PC-9 (cell line): ENCODE measurements at regions not wholly inside any gene's neighbourhood (a gene's known extent, or its start where the extent isn't known, plus 50 kb on each side); places are given as distances from the start of the nearest gene placed in this dataset.

ENCODE experiments used
- BruUV-seq: library from RNA; stranded (reverse); fragments of 400-500 nt; replicated peaks from 2 replicates; lab custom pipeline; 2021; lab: Mats Ljungman, UMichigan
- CTCF ChIA-PET: fragments of 300-600 bp; sonication (Branson Sonifier 250); formaldehyde crosslinking; loops from one replicate; lab custom pipeline; 2022; ENCODE audit warnings: antibody characterized with exemption; lab: Charles Lee
- POLR2A ChIA-PET: fragments of 300-600 bp; sonication (Branson Sonifier 250); formaldehyde crosslinking; loops from one replicate; lab custom pipeline; 2022; ENCODE audit warnings: antibody characterized with exemption; ENCODE audit not compliant: unreplicated experiment; lab: Charles Lee
- DNase-seq, 2 experiments: peaks; one replicate each; pipeline versions ENCODE4 v3.0.0 to v3.0.0-alpha.2; 2015 to 2022; ENCODE audit warnings: mixed read lengths in 1 of 2
- H2AFZ ChIP-seq: fragments of 200-600 bp; sonication (generic); 2 replicates; pipeline ENCODE4 v1.8.1; 2017; ENCODE audit warnings: antibody characterized with exemption
- H3F3A ChIP-seq: fragments of 200-600 bp; sonication (generic); 2 replicates; pipeline ENCODE4 v1.8.1; 2017; ENCODE audit warnings: antibody characterized with exemption, mild to moderate bottlenecking, low read depth; ENCODE audit not compliant: insufficient read depth
- H3K27ac ChIP-seq: fragments of 200-600 bp; sonication (generic); 2 replicates; pipeline ENCODE4 v1.6.1; 2016; ENCODE audit warnings: mixed run types
- H3K27me3 ChIP-seq: fragments of 200-600 bp; sonication (generic); 2 replicates; pipeline ENCODE4 v1.6.1; 2016; ENCODE audit warnings: low read depth, mixed run types; ENCODE audit not compliant: insufficient read depth
- H3K36me3 ChIP-seq: fragments of 200-600 bp; sonication (generic); 2 replicates; pipeline ENCODE4 v1.6.1; 2016; ENCODE audit warnings: low read depth, mixed run types
- H3K4me1 ChIP-seq: fragments of 200-600 bp; sonication (generic); replicated peaks from 2 replicates; pipeline ENCODE4 v1.6.1; 2016; ENCODE audit warnings: mixed run types; ENCODE audit not compliant: insufficient read depth
- H3K4me2 ChIP-seq: fragments of 200-600 bp; sonication (generic); 2 replicates; pipeline ENCODE4 v1.6.1; 2017; ENCODE audit warnings: mixed run types
- H3K4me3 ChIP-seq: fragments of 200-600 bp; sonication (generic); 2 replicates; pipeline ENCODE4 v1.6.1; 2016; ENCODE audit warnings: mixed run types
- H3K79me2 ChIP-seq: fragments of 200-600 bp; sonication (generic); 2 replicates; pipeline ENCODE4 v1.6.1; 2017; ENCODE audit warnings: low read depth, mixed run types
- H3K9me2 ChIP-seq: fragments of 200-600 bp; sonication (generic); 2 replicates; pipeline ENCODE4 v1.8.1; 2017; ENCODE audit warnings: mild to moderate bottlenecking; ENCODE audit not compliant: insufficient read depth
- H3K9me3 ChIP-seq: fragments of 200-600 bp; sonication (generic); 2 replicates; pipeline ENCODE4 v1.8.1; 2016; ENCODE audit warnings: low read depth; ENCODE audit not compliant: insufficient read depth
- H4K20me1 ChIP-seq: fragments of 200-600 bp; sonication (generic); 2 replicates; pipeline ENCODE4 v1.8.1; 2017; ENCODE audit not compliant: insufficient read depth
- CTCF ChIP-seq: fragments of 200-600 bp; sonication (generic); conservative IDR thresholded peaks from 2 replicates; pipeline ENCODE4 v1.6.1; 2017; ENCODE audit warnings: mixed run types, antibody characterized with exemption, mild to moderate bottlenecking, moderate library complexity
- EZH2 ChIP-seq: fragments of 200-600 bp; sonication (generic); IDR thresholded peaks from 2 replicates; pipeline ENCODE4 v1.8.0; 2017; ENCODE audit warnings: antibody characterized with exemption, low read depth
- intact Hi-C: fragments of 100-400 bp; cut with micrococcal nuclease; formaldehyde crosslinking; loops from one replicate; pipeline ENCODE4 v1.10.0; 2022; ENCODE audit not compliant: unreplicated experiment

GRCh38 chr3:103810167-103810566 is 1375.4 kb downstream of the ZPLD1 start:
- no peaks in the 10 kb centered on the region for H4K20me1 ChIP-seq
- no peaks in the 10 kb centered on the region for H3K27me3 ChIP-seq
- TF ChIP-seq CTCF (no peak), EZH2 (no peak)
- H3K9me3 ChIP-seq = no peaks in the 10 kb centered on the region; the same call in 1 of the 2 replicates
- intact Hi-C loops = no loop called here
- BruUV-seq = no TSS peak
- ChIA-PET CTCF (no interaction called here), POLR2A (no interaction called here)
- no peak for DNase-seq
- no peak overlapping the region for H3K4me2 ChIP-seq
- no peaks in the 10 kb centered on the region for H3K9me2 ChIP-seq
- H3F3A ChIP-seq = no peaks in the 10 kb centered on the region
- H3K79me2 ChIP-seq = no peaks in the 10 kb centered on the region
- H3K4me1 ChIP-seq = no peaks in the 10 kb centered on the region
- no peak overlapping the region for H2AFZ ChIP-seq
- no peak overlapping the region for H3K4me3 ChIP-seq
- no peak overlapping the region for H3K27ac ChIP-seq
- H3K36me3 ChIP-seq = no peaks in the 10 kb centered on the region

- CTCF ChIA-PET = no interaction called here
- H3K27ac ChIP-seq = no peak overlapping the region
Observed at GRCh38 chr3:103813955-103814354, 1379.1 kb downstream of the ZPLD1 start.

GRCh38 chr3:103818398-103818797 is 1383.6 kb downstream of the ZPLD1 start:
- Histone ChIP-seq H3K27ac (no peak overlapping the region), H3F3A (no peaks in the 10 kb centered on the region), H3K4me2 (no peak overlapping the region), H3K9me3 (no peaks in the 10 kb centered on the region), H3K9me2 (no peaks in the 10 kb centered on the region; the same call in 1 of the 2 replicates), H3K27me3 (no peaks in the 10 kb centered on the region), H3K79me2 (no peaks in the 10 kb centered on the region), H3K36me3 (no peaks in the 10 kb centered on the region), H3K4me1 (no peaks in the 10 kb centered on the region), H4K20me1 (no peaks in the 10 kb centered on the region), H2AFZ (0 out of 2 replicates have a peak overlapping the region, but pooled peaks have one; percentile 25), H3K4me3 (no peak overlapping the region)
- DNase-seq = no peak
- no TSS peak for BruUV-seq
- intact Hi-C loops = no loop called here
- CTCF ChIA-PET = no interaction called here
- TF ChIP-seq CTCF (no peak), EZH2 (no peak)
- POLR2A ChIA-PET = no interaction called here

More at GRCh38 chr3:103813955-103814354, 1379.1 kb downstream of the ZPLD1 start:
- H3K36me3 ChIP-seq = no peaks in the 10 kb centered on the region
- H2AFZ ChIP-seq = no peak overlapping the region
- POLR2A ChIA-PET = no interaction called here
- no peaks in the 10 kb centered on the region for H3K79me2 ChIP-seq
- no peaks in the 10 kb centered on the region for H3K9me3 ChIP-seq
- no peak overlapping the region for H3K4me2 ChIP-seq
- H3F3A ChIP-seq = no peaks in the 10 kb centered on the region
- BruUV-seq = no TSS peak
- no peaks in the 10 kb centered on the region; the same call in 1 of the 2 replicates for H3K9me2 ChIP-seq
- no peak overlapping the region for H3K4me3 ChIP-seq
- H3K4me1 ChIP-seq = no peaks in the 10 kb centered on the region
- TF ChIP-seq CTCF (no peak), EZH2 (no peak)
- no peak for DNase-seq
- no peaks in the 10 kb centered on the region for H4K20me1 ChIP-seq
- H3K27me3 ChIP-seq = no peaks in the 10 kb centered on the region
- intact Hi-C loops = no loop called here
